Activated CD4-positive, alpha-beta memory T cell treated with anti-CD3 and anti-CD28 coated beads, Interleukin-2, amount 10 ng/mL, durations not matched to agents 7 days and 5 days (primary cell): ENCODE measurements at regions not wholly inside any gene's neighbourhood (a gene's known extent, or its start where the extent isn't known, plus 50 kb on each side); places are given as distances from the start of the nearest gene placed in this dataset.

Experiments used
- CTCF ChIA-PET: fragments of 350-600 bp; sonication (Branson Sonifier 250); formaldehyde crosslinking; loops from one replicate; lab custom pipeline; 2021; ENCODE audit warnings: antibody characterized with exemption, inconsistent platforms; lab: Charles Lee
- POLR2A ChIA-PET: fragments of 350-600 bp; sonication (Branson Sonifier 250); formaldehyde crosslinking; loops from one replicate; lab custom pipeline; 2021; ENCODE audit warnings: antibody characterized with exemption; lab: Charles Lee
- DNase-seq: peaks from one replicate; pipeline ENCODE4 v3.0.0-alpha.2; 2020
- H3K27ac Mint-ChIP-seq: one replicate; pipeline ENCODE4 v1.8.0; 2021; ENCODE audit warnings: mild to moderate bottlenecking, mixed read lengths
- H3K27me3 Mint-ChIP-seq: one replicate; pipeline ENCODE4 v1.8.0; 2021; ENCODE audit warnings: mixed read lengths
- H3K36me3 Mint-ChIP-seq: one replicate; pipeline ENCODE4 v1.8.0; 2021; ENCODE audit warnings: low read depth, mixed read lengths
- H3K4me1 Mint-ChIP-seq: one replicate; pipeline ENCODE4 v1.8.0; 2021; ENCODE audit warnings: mixed read lengths
- H3K4me3 Mint-ChIP-seq: one replicate; pipeline ENCODE4 v1.8.0; 2021; ENCODE audit warnings: mild to moderate bottlenecking, mixed read lengths
- H3K9me3 Mint-ChIP-seq: one replicate; pipeline ENCODE4 v1.8.0; 2021; ENCODE audit warnings: mixed read lengths

DNA sequence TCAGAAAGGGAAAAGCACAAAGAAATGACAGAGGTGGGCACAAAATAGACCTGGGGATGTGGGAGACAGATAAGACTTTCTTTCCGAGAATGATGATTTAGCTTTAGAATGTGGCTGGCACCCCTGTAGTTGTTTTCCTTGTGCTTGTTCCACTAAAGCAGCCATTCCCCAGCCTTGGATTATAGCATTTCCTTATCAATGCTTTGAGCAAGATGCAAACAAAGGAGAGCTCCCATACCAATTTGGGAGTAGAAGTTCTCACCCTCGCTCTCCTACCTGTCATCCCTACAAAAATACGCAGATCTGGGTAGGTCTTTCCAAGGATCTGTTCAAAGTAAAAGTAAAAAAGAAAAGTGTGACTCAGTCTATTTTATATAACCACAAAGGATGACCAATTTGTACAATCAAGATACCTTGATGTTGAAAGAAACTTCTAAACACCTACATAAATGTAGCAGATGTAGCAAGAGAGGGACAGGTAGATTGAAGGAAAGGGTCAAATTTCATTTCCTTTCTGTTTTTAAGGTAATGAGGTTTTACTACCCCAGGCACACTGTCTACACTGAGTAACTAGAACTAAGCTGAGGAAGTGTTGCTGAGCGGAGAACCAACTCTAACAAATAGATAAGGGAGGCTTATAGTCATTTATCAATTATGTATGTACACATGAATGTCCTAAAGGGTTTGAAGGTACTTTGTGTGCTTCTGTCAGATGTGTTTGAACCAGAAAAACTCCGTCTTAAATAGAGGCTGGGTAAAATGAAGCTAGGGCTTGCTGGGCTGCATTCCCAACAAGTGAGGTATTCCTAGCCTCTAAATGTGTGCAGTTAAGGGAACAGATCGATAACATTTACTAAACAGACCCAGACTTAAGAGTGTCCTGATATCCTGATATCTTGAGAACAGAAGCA is 91.1 kb upstream of the LRRN1 start:
- CTCF ChIA-PET: no interaction called here
- Mint-ChIP-seq H3K4me1 (no peaks in the 10 kb centered on the region), H3K4me3 (no peak overlapping the region), H3K9me3 (no peaks in the 10 kb centered on the region), H3K36me3 (no peaks in the 10 kb centered on the region), H3K27me3 (no peaks in the 10 kb centered on the region), H3K27ac (no peak overlapping the region)
- DNase-seq: no peak
- POLR2A ChIA-PET: no interaction called here

- CTCF ChIA-PET: no interaction called here
These were observed 94.0 kb upstream of the LRRN1 start for GRCh38 chr3:3705090-3705775.

GRCh38 chr3:3701949-3702348 is 97.3 kb upstream of the LRRN1 start:
- Mint-ChIP-seq H3K4me3 (no peak overlapping the region), H3K4me1 (no peaks in the 10 kb centered on the region), H3K27ac (no peak overlapping the region), H3K36me3 (no peaks in the 10 kb centered on the region), H3K27me3 (no peaks in the 10 kb centered on the region), H3K9me3 (peaks cover 2% of the 10 kb centered on the region)
- ChIA-PET CTCF (no interaction called here), POLR2A (no interaction called here)
- DNase-seq: no peak

More at GRCh38 chr3:3705090-3705775, 94.0 kb upstream of the LRRN1 start:
- no peaks in the 10 kb centered on the region for H3K27me3 Mint-ChIP-seq
- no peak for DNase-seq
- H3K4me3 Mint-ChIP-seq: no peak overlapping the region
- POLR2A ChIA-PET: no interaction called here
- no peaks in the 10 kb centered on the region for H3K36me3 Mint-ChIP-seq
- no peak overlapping the region for H3K27ac Mint-ChIP-seq
- H3K4me1 Mint-ChIP-seq: no peaks in the 10 kb centered on the region
- H3K9me3 Mint-ChIP-seq: no peaks in the 10 kb centered on the region

GRCh38 chr3:3699816-3700633 is 99.2 kb upstream of the LRRN1 start:
- POLR2A ChIA-PET: no interaction called here
- no peaks in the 10 kb centered on the region for H3K36me3 Mint-ChIP-seq
- CTCF ChIA-PET: no interaction called here
- H3K27me3 Mint-ChIP-seq: no peaks in the 10 kb centered on the region
- no peak for DNase-seq
- H3K9me3 Mint-ChIP-seq: peaks cover 2% of the 10 kb centered on the region
- no peaks in the 10 kb centered on the region for H3K4me1 Mint-ChIP-seq
- H3K27ac Mint-ChIP-seq: no peak overlapping the region
- H3K4me3 Mint-ChIP-seq: no peak overlapping the region

DNA sequence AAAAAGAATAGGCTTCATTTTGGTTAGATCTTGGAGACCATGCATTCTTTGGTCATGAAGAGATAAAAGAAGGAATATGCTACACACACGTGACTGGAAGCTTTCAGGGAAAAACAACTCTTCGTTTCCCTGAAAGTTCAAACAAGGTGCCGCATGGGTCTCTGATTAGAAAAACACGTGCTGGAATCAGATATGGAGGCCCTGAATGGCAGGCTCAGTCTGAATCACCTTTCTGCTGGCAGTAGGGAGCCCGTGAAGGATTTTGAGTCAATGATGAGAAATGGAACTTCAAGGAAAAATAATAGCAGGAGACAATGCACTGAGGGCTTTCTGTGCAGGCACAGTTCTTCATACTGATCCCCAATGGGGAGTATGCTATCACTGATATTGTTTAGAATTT is 99.8 kb upstream of the LRRN1 start:
- ChIA-PET POLR2A (no interaction called here), CTCF (no interaction called here)
- H3K9me3 Mint-ChIP-seq: peaks cover 2% of the 10 kb centered on the region
- H3K27me3 Mint-ChIP-seq: no peaks in the 10 kb centered on the region
- no peak for DNase-seq
- no peaks in the 10 kb centered on the region for H3K36me3 Mint-ChIP-seq
- H3K27ac Mint-ChIP-seq: no peak overlapping the region
- no peaks in the 10 kb centered on the region for H3K4me1 Mint-ChIP-seq
- no peak overlapping the region for H3K4me3 Mint-ChIP-seq

DNA sequence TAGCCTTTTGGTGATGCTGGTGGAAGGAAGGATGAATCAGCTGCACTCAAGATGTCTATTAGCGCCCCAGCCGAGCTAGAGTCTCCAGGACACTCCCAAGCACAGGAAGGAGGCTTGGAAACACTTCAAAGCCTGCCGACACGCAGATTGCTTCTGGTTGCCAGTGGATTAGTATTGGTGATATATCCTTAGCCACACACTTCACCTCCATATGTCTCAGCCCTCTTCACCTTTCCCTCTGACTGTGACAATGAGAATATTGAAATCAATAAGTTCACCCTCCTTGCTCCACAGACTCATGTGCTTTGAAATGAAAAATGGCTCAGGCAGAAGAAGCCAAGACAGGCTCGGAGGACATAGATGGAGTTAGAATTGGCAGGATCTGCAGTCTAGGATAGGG is 102.9 kb upstream of the LRRN1 start:
- no peak for DNase-seq
- H3K4me3 Mint-ChIP-seq: no peak overlapping the region
- H3K4me1 Mint-ChIP-seq: no peaks in the 10 kb centered on the region
- H3K27ac Mint-ChIP-seq: no peak overlapping the region
- H3K9me3 Mint-ChIP-seq: peaks cover 2% of the 10 kb centered on the region
- CTCF ChIA-PET: no interaction called here
- no peaks in the 10 kb centered on the region for H3K27me3 Mint-ChIP-seq
- POLR2A ChIA-PET: no interaction called here
- H3K36me3 Mint-ChIP-seq: no peaks in the 10 kb centered on the region

GRCh38 chr3:3693593-3693992 is 105.6 kb upstream of the LRRN1 start:
- ChIA-PET POLR2A (no interaction called here), CTCF (no interaction called here)
- Mint-ChIP-seq H3K9me3 (peaks cover under 1% of the 10 kb centered on the region), H3K4me3 (no peak overlapping the region), H3K27me3 (no peaks in the 10 kb centered on the region), H3K4me1 (no peaks in the 10 kb centered on the region), H3K27ac (no peak overlapping the region), H3K36me3 (no peaks in the 10 kb centered on the region)
- no peak for DNase-seq

- H3K36me3 Mint-ChIP-seq: no peaks in the 10 kb centered on the region
These were observed 109.4 kb upstream of the LRRN1 start for GRCh38 chr3:3689601-3690375.

DNA sequence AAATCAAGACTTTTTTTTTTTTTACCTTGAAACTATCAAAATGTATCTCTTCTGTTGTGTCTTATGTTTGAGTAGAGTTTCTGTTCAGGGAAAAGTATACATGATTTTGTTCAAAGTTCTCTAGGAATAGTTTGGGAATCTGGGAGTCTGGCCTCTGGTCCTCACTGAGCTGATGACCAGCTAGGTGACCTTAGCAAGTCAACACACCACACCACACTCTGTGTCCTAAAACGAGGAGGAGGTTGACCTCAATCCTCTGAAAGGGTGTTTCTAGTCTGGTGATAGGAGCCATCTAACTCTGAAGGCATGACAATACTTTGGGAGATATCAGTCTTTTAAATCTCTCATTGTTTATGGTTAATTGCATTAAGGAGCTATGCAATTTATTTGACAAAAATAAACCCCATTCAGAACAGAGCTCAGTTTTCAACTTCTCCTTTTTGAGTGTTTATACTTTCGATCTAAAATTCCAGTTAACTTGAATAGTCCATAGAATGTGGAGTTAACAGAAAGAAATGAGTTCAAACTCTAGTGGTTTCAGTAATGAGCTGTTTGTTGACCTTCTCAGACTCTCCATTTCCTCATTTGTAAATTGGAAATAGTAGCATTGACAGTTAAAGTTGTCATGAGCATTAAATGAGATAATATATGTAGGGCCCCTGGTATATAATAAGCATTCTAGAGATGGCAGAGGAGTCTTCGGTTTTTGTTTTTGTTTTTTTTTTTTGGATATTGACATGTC is 112.2 kb upstream of the LRRN1 start:
- Mint-ChIP-seq H3K27ac (no peak overlapping the region), H3K36me3 (no peaks in the 10 kb centered on the region), H3K4me3 (no peak overlapping the region), H3K9me3 (no peaks in the 10 kb centered on the region), H3K4me1 (no peaks in the 10 kb centered on the region), H3K27me3 (no peaks in the 10 kb centered on the region)
- ChIA-PET CTCF (no interaction called here), POLR2A (no interaction called here)
- DNase-seq: no peak

More at GRCh38 chr3:3689601-3690375, 109.4 kb upstream of the LRRN1 start:
- DNase-seq: no peak
- ChIA-PET CTCF (no interaction called here), POLR2A (no interaction called here)
- Mint-ChIP-seq H3K4me1 (no peaks in the 10 kb centered on the region), H3K9me3 (no peaks in the 10 kb centered on the region), H3K27ac (no peak overlapping the region), H3K4me3 (no peak overlapping the region), H3K27me3 (no peaks in the 10 kb centered on the region)

DNA sequence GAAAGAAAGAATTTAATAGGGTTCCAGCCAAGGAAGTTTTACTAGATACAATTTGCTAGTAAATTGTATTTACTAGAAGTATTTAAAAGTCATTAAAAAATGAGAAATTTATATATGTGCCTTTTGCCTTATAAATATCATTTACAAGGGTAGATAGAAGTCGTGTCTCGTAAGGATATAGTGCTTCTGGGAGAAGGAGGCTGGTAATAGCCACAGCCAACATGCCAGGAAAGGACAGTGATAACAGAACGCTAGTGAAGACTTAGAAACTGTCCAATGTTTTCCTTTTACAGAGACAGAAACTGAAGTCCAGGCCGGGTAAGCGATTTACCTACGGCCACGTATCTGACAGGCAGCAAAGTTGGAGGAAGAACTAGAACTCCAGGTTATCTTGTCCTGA is 113.5 kb upstream of the LRRN1 start:
- Mint-ChIP-seq H3K4me1 (no peaks in the 10 kb centered on the region), H3K4me3 (no peak overlapping the region), H3K9me3 (peaks cover 3% of the 10 kb centered on the region), H3K27ac (no peak overlapping the region), H3K27me3 (no peaks in the 10 kb centered on the region), H3K36me3 (no peaks in the 10 kb centered on the region)
- ChIA-PET POLR2A (no interaction called here), CTCF (no interaction called here)
- no peak for DNase-seq

GRCh38 chr3:3683261-3683660 is 116.0 kb upstream of the LRRN1 start:
- Mint-ChIP-seq H3K36me3 (no peaks in the 10 kb centered on the region), H3K4me1 (no peaks in the 10 kb centered on the region)

DNA sequence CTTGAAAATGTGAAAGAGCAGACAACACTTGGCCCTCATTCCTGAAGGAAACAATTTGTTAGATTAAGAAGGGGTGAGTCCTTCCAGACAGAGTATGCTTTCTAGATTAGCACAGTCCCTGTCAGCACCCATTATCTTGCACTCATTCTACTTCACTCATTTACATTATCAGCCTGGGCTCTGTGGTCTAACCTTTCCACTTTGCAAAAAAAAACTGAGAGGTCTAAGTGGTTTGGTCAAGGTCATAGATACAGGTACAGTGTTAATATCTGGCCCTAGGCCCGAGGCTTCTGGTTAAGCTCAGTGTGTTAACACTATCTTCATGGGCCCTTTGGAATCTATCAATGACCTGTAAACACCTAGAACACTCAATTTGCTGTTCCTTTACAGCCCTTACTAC is 123.4 kb upstream of the LRRN1 start:
- Mint-ChIP-seq H3K4me1 (no peaks in the 10 kb centered on the region), H3K36me3 (no peaks in the 10 kb centered on the region), H3K27ac (no peak overlapping the region), H3K27me3 (no peaks in the 10 kb centered on the region), H3K4me3 (no peak overlapping the region), H3K9me3 (no peaks in the 10 kb centered on the region)
- POLR2A ChIA-PET: no interaction called here
- DNase-seq: no peak
- CTCF ChIA-PET: no interaction called here

More at GRCh38 chr3:3683261-3683660, 116.0 kb upstream of the LRRN1 start:
- CTCF ChIA-PET: no interaction called here
- no peak for DNase-seq
- no peak overlapping the region for H3K4me3 Mint-ChIP-seq
- POLR2A ChIA-PET: no interaction called here
- peaks cover 3% of the 10 kb centered on the region for H3K9me3 Mint-ChIP-seq
- H3K27ac Mint-ChIP-seq: no peak overlapping the region
- no peaks in the 10 kb centered on the region for H3K27me3 Mint-ChIP-seq
